ENCODE measurements at regions not wholly inside any gene's neighbourhood (a gene's known extent, or its start where the extent isn't known, plus 50 kb on each side); places are given as distances from the start of the nearest gene placed in this dataset.

DNA sequence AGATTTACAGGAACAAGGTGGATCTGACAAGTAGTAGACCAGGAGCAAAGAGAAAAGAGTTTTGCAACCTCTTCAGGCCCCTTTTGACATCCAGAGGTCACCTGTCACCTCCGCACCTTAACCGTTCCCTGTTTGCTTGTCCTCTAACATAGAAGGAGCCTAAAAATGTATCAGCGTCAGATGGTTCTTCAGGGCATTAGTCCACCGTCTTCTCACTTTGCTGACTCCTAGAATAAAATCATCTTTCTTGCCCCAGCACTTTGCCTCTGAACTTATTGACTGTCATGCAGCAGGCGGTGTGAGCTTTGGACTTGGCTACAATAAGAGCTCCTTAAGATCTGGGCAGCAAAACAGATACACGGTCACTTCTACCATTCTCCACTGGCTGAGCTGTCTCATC, 339.7 kb upstream of the B3GAT1 start:
- Mint-ChIP-seq H3K27me3 (ENCODE audit: low read depth) (peaks cover 44% of the 10 kb centered on the region), H3K4me3 (no peak overlapping the region), H3K9me3 (peaks cover 21 to 25% of the 10 kb centered on the region in 2 experiments), H3K4me1 (peaks cover 14 to 20% of the 10 kb centered on the region in 2 experiments), H3K27ac (no peak overlapping the region), H3K36me3 (ENCODE audit: insufficient read depth in 1 of 3, low read depth in 3 of 3) (peaks cover 7 to 24% (median 8%) of the 10 kb centered on the region in 3 experiments)
- Histone ChIP-seq H3K9me3 (ENCODE audit: control insufficient read depth, low read depth, low read length) (peaks cover 10% of the 10 kb centered on the region), H3K23ac (ENCODE audit: insufficient read length, low read depth, low read length) (no peak overlapping the region), H3K56ac (ENCODE audit: insufficient read length, low read depth, low read length) (no peak overlapping the region), H3K79me2 (ENCODE audit: insufficient read depth, low read length) (no peaks in the 10 kb centered on the region), H2BK120ac (ENCODE audit: low read depth, low read length, poor library complexity, severe bottlenecking) (no peak overlapping the region), H3K79me1 (ENCODE audit: insufficient read depth, low read depth, low read length, poor library complexity, severe bottlenecking) (no peaks in the 10 kb centered on the region), H4K8ac (replicated peaks; ENCODE audit: insufficient read length, low read depth, low read length) (no peak overlapping the region), H3K18ac (ENCODE audit: insufficient read length, low read depth, low read length) (no peak overlapping the region), H3T11ph (ENCODE audit: low read length) (no peak overlapping the region), H3K27me3 (ENCODE audit: insufficient read depth, low read length) (no peaks in the 10 kb centered on the region), H3K9ac (ENCODE audit: extremely low read depth, insufficient read length, low read length) (no peak overlapping the region), H4K91ac (ENCODE audit: insufficient read length, low read depth, low read length) (no peak overlapping the region), H2AK5ac (ENCODE audit: insufficient read length, low read length) (no peak overlapping the region), H3K14ac (ENCODE audit: insufficient read depth, low read length) (no peak overlapping the region), H4K5ac (ENCODE audit: insufficient read length, low read depth, low read length) (no peak overlapping the region), H3K4me2 (ENCODE audit: insufficient read depth, insufficient read length, low read length) (no peak overlapping the region), H2BK5ac (ENCODE audit: insufficient read length, low read length) (no peak overlapping the region), H2BK15ac (ENCODE audit: low read depth, low read length) (no peak overlapping the region), H2AFZ (ENCODE audit: low read length) (no peak overlapping the region), H4K20me1 (ENCODE audit: control insufficient read depth, insufficient read depth, insufficient read length) (no peaks in the 10 kb centered on the region), H3K4me1 (ENCODE audit: insufficient read depth, low read length) (no peaks in the 10 kb centered on the region), H2BK20ac (ENCODE audit: low read depth, low read length, poor library complexity, severe bottlenecking) (no peak overlapping the region), H3K4ac (ENCODE audit: low read depth, low read length) (no peak overlapping the region), H2BK12ac (ENCODE audit: insufficient read length, low read depth, low read length) (no peak overlapping the region), H3K23me2 (ENCODE audit: insufficient read length, low read depth, low read length, poor library complexity, severe bottlenecking) (no peaks in the 10 kb centered on the region), H3K27ac (ENCODE audit: insufficient read length, low read depth, low read length) (no peak overlapping the region)
- no peak for DNase-seq
- WGBS (ENCODE audit: extremely low coverage, insufficient read length, low lambda C conversion rate): no CpG with 5 or more reads among the region's 6 CpGs
- TF ChIP-seq, protein P1, sequence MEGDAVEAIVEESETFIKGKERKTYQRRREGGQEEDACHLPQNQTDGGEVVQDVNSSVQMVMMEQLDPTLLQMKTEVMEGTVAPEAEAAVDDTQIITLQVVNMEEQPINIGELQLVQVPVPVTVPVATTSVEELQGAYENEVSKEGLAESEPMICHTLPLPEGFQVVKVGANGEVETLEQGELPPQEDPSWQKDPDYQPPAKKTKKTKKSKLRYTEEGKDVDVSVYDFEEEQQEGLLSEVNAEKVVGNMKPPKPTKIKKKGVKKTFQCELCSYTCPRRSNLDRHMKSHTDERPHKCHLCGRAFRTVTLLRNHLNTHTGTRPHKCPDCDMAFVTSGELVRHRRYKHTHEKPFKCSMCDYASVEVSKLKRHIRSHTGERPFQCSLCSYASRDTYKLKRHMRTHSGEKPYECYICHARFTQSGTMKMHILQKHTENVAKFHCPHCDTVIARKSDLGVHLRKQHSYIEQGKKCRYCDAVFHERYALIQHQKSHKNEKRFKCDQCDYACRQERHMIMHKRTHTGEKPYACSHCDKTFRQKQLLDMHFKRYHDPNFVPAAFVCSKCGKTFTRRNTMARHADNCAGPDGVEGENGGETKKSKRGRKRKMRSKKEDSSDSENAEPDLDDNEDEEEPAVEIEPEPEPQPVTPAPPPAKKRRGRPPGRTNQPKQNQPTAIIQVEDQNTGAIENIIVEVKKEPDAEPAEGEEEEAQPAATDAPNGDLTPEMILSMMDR (conservative IDR thresholded peaks at IDR 0.05): no peak
